Esophagus mucosa (tissue), 1 donor: ENCODE measurements at regions not wholly inside any gene's neighbourhood (a gene's known extent, or its start where the extent isn't known, plus 50 kb on each side); places are given as distances from the start of the nearest gene placed in this dataset.
"Not testable (repeated sequence)": the region's sequence is repeated elsewhere in the genome, so short reads cannot be mapped to it uniquely, and the experiment has no call there.

Experiments
- ATAC-seq: fragments of 200-7000 bp; cut with Tn5 transposase; one replicate; pipeline ENCODE4 v1.9.1; 2020
- donor health status: DM: yes; HTN: yes; CAD: no.

DNA sequence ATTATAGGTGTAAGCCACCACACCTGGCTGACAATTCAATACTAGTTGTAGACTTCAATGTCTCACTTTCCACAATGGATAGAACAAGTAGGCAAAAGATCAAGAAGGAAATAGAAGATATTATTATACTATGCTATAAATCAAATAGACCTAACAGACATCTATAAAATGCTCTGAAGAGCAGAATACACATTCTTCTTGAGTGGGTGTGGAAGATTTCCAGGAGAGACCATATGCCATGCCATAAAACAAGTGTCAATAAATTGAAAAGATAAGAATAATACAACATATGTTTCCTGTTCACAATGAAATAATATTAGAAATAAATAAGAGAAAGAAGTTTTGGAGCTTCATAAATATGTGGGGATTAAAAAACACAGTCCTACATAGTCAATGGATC lies 179.3 kb upstream of the AMOT start:
- no peak for ATAC-seq

DNA sequence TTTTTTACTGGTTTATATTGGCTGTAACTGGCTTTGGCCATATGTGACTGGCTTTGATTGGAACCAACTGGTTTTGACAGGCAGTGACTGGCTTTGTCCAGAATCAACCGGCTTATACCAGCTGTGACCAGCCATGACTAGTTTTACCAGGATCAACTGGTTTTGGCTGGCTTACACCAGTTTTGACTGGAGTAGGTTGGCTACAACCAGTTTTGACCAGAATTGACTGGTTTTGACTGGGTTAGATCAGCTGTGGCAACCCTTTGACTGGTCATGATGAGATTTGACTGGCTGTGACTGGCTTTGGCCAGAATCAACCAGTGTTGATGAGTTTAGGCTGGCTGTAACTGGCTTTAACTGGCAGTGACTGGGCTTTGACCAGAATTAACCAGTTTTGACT lies 169.2 kb upstream of the AMOT start:
- ATAC-seq: no peak

DNA sequence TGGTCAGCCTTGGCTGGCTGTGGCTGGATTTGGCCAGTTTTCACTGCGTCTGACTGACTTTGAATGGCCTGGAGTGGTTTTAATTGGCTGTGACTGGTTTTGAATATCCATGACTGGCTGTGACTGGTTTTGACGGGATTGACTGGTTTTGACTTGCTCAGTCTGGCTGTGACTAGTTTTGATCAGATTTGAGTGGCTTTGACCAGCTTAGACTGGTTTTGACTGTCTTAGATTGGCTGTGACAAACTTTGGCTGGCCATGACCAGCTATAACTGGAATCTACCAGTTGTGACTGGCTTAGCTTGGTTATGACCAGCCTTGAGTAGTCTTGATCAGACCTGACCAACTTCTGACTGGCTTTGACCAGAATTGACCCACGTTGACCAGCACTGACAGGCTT lies 168.4 kb upstream of the AMOT start:
- ATAC-seq: no peak

DNA sequence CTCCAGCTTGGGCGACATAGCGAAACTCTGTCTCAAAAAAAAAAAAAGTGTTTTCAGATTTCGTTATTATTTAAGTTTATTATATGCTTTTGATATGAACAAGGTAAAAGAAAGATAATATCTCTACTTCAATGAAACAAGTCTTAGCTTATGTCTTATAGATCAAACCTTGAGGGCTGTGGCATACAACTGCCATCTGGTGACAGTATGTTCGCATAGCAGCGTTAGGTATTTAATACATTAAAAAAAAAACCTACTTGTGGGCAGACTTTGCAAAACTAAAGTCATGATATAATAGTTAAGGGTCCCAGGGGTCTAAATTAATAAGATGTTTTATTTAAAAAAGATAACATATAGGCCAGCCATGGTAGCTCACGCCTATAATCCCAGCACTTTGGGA lies 161.2 kb upstream of the AMOT start:
- no peak for ATAC-seq

DNA sequence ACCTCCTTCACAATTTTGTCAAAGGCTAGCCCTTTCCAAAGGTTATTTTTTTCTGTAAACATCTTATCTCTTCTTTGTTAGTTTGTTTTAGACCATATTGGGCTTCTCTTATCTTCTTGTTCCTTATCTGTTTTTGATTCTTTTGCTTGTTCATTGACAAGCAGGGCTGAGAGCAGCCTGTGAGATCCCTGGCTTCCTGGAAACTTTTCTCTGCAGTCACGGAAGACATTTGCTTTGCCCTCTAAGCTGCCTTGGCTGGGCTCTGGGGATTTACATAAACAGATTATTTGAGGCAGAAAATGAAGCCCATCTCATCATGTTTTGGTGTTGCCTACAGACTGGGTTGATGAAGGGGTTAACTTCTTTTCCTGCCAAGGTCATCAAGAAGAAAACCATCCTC lies 157.4 kb upstream of the AMOT start:
- ATAC-seq: no peak

DNA sequence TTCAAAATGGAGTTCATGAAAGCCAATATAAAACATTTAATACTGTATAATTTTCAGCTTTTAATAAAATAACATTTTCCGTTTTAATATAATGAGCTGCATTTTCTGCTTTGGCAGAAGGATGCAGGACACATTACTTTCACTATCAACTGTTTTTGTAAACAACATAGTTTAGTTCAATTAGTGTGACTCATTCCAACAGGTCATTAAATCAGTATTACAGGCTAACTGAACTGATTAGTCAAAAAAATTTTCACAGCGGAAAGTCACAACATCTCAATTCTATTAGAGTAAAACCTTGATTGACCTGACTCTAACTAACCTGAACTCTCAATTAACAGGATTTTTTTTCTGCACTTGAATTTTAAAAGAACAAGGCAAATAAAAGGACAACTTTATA lies 151.2 kb upstream of the AMOT start:
- ATAC-seq: no peak

DNA sequence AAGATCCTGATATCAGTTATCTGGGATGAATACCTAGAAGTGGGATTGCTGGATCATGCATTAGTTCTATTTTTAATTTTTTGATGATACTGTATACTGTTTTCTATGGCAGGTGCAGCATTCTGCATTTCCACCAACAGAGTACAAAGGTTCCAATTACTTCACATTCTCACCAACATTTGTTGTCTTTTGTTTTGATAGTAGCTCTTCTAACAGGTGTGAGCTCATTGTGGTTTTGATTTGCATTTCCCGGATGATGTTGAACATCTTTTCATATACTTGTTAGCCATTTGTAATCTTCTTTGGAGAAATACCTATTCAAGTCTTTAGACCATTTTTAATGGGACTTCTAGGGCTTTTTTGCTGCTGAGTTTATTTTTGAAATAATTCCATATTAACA lies 139.2 kb upstream of the AMOT start:
- ATAC-seq: no peak

DNA sequence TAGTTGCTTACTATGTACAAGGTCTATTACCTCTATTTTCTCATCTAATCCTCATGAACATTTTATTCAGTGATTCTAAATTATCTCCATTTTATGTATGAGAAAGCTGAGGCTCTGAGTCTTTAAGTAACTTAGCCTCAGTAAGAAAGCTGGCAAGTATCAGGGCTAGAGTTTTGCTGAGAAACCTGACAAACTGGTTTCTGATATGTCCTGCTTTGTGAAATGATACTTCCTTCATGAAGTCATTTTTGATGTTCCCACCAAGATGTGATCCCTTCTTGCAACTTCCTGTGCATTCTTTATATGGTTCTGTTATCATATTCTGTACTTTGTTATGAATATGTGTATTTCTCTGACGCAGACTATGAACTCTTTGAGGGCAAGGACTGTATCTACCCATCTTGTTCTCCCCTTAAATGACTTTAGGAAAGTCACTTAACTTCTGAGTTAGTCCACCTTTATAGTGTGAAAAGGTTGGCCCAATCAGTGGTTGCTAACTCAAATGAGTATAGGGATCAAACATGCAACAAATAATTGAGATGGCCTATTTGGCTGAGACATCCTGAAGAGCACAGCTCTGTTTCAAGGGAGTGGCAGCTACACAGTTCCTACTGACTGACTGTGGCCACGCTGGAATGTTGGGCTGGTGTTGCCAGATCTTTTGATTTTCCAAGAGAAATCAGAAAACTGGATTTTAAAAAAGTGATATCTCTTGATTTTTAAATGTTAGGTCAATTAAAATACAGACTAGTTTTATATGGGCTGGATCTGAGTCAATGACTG lies 127.9 kb upstream of the AMOT start:
- ATAC-seq: peak; percentile 68

DNA sequence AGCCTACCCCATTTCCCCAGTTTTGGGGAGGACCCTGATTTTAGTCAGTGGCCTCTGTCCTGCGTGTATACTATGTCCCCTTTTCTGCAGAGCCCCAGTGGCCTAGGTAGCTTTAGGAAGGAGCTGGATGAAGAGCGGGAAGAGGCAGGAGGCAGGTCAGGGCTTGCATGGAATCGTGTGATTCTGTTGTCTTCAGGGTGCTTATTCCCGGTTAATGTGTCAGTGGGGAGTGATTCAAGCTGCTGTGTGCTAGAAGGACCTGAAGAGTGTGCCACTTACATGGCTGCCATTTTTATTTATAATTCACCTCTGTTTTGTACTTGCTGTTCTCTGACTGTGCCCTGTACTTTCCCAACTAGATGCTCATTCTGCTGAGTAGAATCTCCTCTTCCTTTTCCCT lies 127.3 kb upstream of the AMOT start:
- ATAC-seq: peak; percentile 82

DNA sequence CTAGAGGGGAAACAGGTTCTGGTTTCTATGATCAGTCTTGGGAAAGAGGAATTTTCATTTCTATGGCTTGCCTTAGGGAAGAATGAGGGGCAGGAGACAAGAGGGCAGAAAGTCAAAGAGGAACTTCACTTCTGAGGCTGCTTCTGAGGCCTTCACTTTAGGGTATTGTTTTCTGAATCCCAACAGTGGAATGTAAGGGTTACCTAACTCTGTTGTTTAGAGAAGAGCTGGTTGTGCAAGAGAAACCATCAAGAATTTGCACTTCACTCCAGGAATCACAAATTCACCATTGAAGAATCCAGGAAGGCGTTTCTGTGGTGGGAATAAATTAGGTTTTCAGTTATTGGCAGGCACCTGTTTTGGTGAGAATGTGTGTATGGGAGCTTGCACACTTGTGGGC lies 126.7 kb upstream of the AMOT start:
- ATAC-seq: no peak

DNA sequence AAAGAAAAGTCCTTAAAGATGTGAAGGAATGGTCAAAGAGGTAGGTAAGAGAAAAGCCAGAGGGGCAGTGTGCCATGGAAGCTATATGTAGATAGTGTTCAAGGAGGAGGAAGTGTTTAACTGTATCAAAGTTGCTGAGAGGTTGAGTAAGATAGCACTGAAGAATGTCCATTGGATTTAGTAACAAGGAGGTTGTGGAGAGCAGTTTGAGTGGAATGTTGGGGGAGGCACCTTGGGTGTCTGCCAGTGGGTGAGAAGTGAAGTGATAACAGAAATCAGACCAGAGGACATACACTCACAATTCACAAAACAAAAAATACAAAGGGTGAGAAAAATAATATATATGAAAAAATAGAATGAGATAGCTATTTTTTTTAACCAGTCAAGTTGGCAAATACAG lies 121.3 kb upstream of the AMOT start:
- ATAC-seq: no peak

DNA sequence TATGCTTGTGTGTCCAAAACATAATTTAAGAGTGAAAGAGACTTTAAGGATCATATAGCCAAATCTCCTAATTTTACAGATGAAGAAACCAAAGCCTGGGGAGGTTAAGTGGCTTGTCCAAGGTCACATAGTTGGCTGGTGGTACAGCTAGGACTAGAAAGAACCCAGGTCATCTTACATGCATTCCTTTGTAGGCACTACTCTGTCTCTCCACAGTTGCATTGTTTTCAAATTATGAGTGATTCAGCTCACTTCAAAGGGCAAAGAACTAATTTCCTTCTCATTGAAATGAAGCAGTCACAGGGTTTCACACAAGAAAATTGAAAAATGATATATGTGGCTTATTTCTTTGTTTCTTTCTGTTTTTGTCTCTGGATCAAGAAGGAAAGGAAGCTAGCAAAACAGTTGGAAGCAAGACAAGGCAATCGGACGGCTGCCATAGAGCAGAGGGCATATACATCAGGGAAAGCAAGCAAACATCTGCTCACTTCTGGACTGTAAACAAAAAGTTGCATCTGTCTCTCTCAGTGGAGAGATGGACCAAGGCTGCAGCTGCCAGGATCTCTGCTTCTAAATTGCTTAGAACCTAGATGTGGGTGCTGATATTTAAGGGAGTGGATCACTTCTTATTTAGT lies 107.5 kb upstream of the AMOT start:
- no peak for ATAC-seq

DNA sequence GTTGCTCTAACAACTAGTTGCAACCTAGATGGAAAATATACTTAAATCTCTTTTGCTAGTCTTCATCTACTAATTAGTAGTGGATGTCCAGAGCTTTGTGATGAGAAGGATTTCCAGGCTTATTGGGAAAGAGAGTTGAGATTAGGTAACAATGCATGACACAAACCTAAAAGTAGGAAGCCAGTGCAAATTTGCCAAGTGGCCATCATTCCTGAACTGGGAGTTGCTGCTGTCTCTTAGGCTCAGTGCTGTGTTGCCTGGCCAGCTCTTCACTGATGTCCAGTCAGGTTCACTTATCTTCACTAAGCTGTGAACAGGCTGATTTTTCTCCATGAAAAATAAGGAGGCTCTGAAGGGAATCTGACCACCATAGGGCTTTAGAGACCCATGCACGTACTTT lies 105.6 kb upstream of the AMOT start:
- no peak for ATAC-seq

DNA sequence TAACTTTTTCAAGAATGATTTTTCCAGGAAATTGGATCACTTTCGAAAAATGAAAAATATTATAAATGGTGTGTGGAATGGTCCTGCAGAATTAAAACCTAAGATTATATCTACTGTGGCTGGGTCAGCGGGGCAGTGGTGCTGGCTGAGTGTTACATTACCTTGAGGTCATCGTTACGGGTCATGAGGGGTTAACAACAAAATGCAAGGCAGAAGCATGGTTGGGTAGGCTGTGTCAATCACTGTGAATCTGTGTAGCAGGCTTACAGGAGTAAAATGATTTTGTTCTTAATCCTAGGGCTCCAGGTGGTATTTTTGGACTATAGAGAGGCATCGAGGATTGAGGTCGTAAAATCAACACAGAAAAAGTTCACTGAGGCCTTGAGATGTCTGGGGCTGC lies 105.2 kb upstream of the AMOT start:
- no peak for ATAC-seq

DNA sequence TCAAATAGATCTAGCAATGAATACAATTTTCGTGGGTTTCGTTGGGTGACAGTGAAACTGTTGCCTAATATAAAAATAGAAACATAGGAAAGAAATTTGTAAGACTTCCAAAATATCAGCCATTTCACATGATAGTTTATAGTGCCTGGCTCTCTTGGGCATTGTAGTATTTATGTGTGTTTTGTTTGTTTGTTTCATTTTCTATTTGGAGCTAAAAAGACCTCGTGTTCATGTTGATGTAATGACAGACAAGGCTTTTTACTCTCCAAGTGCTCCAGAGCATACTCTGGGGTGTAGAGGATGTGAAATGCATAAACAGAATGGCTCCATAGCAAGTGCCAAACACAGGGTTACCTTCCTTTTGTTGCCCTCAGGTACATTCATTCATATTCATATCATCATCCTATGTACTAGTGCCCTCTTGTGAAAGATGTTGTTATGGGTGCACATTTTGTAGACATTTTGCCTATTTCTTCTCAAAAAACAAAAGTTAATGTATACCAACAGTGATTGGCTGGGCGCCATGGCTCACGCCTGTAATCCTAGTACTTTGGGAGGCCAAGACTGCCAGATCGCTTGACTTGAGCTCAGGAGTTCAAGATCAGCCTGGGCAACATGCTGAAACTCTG lies 100.7 kb upstream of the AMOT start:
- no peak for ATAC-seq

DNA sequence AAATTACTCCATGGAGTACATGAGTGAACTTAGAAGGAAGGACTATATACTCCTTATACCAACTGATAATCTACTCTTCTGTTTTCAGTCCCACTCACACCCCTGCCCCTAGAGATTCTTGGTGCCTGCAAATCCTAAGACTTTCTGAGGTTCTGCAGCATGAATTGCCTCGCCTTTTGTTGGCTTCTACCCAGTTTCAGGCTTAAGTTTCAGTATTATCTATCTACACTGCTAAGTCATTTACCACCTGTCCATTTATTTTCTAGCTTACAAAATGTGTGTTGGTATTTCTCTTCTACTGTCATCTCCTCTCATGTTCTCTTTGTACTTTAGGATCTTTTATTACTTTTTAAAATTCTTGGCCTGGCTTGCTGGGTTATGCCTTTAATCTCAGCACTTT lies 94.4 kb upstream of the AMOT start:
- ATAC-seq: no peak

DNA sequence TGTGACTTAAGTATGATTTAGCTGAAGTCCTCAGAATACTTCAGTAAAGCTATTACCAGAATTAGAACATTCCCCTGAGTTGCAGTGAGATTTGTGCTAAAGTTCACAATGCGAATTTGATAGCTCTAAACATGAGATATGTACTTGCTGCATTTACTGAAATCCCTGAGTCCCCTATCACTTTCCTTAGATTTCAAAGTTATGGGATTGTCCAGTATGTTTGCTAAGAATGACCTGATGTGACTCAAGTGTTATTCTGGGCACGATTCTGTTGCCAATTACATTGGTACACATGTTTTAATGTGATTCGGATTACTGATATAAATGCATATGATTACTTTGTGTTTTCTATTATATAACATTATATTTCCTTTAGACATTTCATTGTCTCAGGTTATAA lies 91.3 kb upstream of the AMOT start:
- no peak for ATAC-seq

DNA sequence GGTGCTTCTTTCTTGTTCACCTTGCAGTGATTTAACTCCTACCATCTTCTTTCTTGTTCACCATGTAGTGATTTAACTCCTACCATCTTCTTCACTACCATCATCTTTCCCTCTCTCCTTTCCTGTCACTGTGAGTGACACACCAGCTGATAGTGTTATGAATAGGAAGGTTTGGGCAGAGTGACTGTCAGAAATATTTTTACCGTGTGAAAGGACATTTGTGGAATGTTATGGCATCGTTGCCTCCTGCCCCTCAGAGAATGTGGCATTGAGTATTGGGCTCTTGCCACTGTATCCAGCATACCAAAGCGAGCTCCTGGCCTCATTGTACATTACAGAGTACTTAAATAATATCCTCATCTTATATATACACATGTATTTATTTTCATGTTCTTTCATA lies 90.8 kb upstream of the AMOT start:
- no peak for ATAC-seq

DNA sequence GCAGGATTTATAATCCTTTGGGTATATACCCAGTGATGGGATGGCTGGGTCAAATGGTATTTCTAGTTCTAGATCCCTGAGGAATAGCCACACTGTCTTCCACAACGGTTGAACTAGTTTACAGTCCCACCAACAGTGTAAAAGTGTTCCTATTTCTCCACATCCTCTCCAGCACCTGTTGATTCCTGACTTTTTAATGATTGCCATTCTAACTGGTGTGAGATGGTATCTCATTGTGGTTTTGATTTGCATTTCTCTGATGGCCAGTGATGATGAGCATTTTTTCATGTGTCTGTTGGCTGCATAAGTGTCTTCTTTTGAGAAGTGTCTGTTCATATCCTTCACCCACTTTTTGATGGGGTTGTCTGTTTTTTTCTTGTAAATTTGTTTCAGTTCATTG lies 82.8 kb upstream of the AMOT start:
- ATAC-seq: not testable (repeated sequence)

DNA sequence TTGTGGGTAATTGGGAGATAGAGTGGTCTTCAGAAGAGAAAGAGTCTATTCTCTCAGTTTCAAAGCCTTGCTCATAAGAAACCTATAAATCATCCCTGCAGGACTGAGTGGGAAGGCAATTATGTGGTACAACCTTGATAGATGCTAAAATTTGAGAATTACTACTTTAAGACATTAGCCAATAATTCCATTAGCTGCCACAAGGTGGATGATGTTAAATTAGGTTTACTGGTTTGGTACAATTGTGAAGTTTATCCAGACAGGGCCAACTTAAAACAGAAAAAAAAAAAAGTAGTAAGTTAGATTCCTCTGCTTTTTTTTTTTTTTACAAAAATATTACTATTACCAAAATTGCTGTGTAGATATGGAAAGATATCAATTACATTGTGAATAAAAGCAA lies 73.2 kb upstream of the AMOT start:
- ATAC-seq: no peak

DNA sequence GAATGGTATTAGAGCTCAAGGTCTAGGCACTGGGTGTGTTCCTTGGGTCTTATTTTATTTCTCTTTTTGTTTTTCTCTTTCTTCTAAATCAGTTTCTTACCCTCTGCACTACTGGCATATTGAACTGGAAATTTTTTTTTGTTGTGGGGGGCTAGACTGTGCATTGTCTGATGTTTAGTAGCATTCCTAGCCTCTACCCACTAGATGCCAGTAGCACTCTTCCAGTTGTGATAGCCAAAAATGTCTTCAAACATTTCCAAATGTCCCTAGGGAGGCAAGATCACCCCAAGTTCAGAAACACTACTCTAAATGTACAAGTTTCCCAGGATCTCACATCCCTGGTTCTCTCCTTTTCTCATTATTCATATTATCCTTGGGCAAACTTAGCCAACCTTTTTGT lies 69.8 kb upstream of the AMOT start:
- ATAC-seq: no peak

DNA sequence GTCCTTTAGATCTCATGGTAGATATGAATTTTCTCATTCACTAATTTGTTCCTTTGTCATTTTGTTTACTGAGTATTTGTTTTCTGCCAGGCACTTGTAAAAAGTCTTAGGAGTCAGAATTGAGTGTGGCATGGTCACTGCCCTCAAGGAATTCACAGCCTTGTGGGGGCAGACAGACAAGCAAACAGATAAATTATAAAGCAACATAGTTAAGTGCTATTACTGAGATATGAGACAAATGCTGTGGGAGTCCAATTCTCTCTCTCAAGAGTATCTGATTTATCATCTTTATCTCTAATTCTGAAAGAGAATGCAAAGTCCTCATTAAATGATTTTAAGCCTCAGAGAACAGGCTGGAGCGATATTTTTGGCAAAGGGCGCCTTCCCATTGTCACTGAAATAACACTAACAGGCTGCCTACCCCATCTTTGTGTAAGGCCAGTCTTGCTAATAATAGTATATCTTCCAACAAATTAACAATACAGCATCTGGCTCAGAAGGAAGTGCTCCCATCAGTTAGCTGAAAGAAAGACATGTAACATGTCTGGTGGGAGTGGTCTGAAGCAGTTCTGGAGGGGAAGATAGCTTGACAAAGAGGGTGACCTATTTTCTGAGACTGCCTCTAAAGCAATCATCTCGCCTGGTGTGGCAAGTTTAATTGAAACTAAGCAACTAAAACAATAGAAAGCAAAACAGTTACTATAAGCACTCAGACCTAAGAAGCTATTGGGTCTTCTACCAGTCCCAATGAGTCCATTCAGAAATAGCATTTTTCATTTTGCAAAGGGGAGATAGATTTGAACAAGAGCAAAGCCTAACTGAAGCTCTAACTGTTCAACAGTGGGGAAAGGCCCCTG lies 61.5 kb upstream of the AMOT start:
- ATAC-seq: no peak

DNA sequence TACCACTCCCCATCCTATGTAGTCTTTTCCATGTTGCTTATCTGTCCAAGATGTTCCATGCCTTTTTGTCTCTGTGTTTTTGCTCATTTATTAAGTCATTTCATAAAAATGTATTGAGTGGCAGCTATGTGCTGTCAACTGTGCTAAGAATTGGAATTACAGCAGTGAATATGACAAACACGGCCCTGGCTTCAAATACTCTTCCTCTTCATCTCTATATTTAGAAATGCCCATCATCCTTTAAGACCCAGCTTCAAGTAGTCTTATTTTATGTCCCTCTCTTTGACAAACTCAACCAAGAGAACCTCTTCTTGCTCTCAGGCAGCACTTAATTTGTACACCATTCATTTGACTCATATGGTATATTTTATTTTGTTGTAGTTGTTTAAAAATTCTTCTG lies 55.4 kb upstream of the AMOT start:
- ATAC-seq: no peak
